ENCODE measurements at regions not wholly inside any gene's neighbourhood (a gene's known extent, or its start where the extent isn't known, plus 50 kb on each side); places are given as distances from the start of the nearest gene placed in this dataset.
"Not testable (repeated sequence)": the region's sequence is repeated elsewhere in the genome, so short reads cannot be mapped to it uniquely, and the experiment has no call there.

DNA sequence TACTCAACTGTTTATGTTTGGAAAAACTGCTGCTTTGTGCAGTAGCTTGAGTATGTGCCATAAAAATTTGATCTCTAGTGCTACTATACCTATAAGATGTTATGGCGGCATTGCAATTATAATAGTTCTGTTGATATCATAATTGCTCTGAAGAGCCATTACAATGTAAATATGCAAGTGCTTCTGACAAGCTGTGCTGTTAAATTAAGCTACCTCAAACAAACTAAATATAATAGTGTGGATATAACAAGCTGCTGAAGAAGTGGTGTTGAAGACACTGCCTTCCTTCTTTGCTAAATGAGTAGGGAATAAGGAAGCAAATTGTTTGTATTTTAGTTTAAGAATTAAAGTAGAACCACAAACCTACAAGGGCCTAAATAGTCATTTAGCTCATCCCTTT is 301.0 kb upstream of the MIS18BP1 start:
- TF ChIP-seq BACH2 (CRISPR knock-in tag; IDR thresholded peaks at IDR 0.05; ENCODE audit: borderline replicate concordance), result no peak
- TF ChIP-seq ZNF70 (CRISPR knock-in tag; IDR thresholded peaks at IDR 0.05), result no peak
- TF ChIP-seq ESRRG (CRISPR knock-in tag; IDR thresholded peaks at IDR 0.05), result no peak
- no peak for TF ChIP-seq GLIS3 (CRISPR knock-in tag; IDR thresholded peaks at IDR 0.05)
- no peak for TF ChIP-seq SNAI2 (CRISPR knock-in tag; IDR thresholded peaks at IDR 0.05)
- no peak for TF ChIP-seq RARB (CRISPR knock-in tag; IDR thresholded peaks at IDR 0.05)
- no peak for TF ChIP-seq ZNF565 (CRISPR knock-in tag; conservative IDR thresholded peaks at IDR 0.05; ENCODE audit: low read depth)
- no peak for TF ChIP-seq PATZ1 (CRISPR knock-in tag; IDR thresholded peaks at IDR 0.05; ENCODE audit: borderline replicate concordance)
- no peak for TF ChIP-seq ZFP30 (CRISPR knock-in tag; IDR thresholded peaks at IDR 0.05)
- TF ChIP-seq ZFP3 (CRISPR knock-in tag; IDR thresholded peaks at IDR 0.05), result no peak
- TF ChIP-seq ZC3H10 (CRISPR knock-in tag; IDR thresholded peaks at IDR 0.05), result no peak
- TF ChIP-seq, protein P1, sequence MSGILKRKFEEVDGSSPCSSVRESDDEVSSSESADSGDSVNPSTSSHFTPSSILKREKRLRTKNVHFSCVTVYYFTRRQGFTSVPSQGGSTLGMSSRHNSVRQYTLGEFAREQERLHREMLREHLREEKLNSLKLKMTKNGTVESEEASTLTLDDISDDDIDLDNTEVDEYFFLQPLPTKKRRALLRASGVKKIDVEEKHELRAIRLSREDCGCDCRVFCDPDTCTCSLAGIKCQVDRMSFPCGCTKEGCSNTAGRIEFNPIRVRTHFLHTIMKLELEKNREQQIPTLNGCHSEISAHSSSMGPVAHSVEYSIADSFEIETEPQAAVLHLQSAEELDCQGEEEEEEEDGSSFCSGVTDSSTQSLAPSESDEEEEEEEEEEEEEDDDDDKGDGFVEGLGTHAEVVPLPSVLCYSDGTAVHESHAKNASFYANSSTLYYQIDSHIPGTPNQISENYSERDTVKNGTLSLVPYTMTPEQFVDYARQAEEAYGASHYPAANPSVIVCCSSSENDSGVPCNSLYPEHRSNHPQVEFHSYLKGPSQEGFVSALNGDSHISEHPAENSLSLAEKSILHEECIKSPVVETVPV (CRISPR knock-in tag; IDR thresholded peaks at IDR 0.05), result no peak
- no peak for TF ChIP-seq OSR1 (CRISPR knock-in tag; IDR thresholded peaks at IDR 0.05)
- TF ChIP-seq POU6F1 (CRISPR knock-in tag; IDR thresholded peaks at IDR 0.05; ENCODE audit: borderline replicate concordance, low read depth), result no peak
- TF ChIP-seq CREB5 (CRISPR knock-in tag; IDR thresholded peaks at IDR 0.05; ENCODE audit: low read depth), result no peak
- TF ChIP-seq, protein P2, sequence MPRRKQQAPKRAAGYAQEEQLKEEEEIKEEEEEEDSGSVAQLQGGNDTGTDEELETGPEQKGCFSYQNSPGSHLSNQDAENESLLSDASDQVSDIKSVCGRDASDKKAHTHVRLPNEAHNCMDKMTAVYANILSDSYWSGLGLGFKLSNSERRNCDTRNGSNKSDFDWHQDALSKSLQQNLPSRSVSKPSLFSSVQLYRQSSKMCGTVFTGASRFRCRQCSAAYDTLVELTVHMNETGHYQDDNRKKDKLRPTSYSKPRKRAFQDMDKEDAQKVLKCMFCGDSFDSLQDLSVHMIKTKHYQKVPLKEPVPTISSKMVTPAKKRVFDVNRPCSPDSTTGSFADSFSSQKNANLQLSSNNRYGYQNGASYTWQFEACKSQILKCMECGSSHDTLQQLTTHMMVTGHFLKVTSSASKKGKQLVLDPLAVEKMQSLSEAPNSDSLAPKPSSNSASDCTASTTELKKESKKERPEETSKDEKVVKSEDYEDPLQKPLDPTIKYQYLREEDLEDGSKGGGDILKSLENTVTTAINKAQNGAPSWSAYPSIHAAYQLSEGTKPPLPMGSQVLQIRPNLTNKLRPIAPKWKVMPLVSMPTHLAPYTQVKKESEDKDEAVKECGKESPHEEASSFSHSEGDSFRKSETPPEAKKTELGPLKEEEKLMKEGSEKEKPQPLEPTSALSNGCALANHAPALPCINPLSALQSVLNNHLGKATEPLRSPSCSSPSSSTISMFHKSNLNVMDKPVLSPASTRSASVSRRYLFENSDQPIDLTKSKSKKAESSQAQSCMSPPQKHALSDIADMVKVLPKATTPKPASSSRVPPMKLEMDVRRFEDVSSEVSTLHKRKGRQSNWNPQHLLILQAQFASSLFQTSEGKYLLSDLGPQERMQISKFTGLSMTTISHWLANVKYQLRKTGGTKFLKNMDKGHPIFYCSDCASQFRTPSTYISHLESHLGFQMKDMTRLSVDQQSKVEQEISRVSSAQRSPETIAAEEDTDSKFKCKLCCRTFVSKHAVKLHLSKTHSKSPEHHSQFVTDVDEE (CRISPR knock-in tag; IDR thresholded peaks at IDR 0.05), result no peak
- no peak for TF ChIP-seq ISL1 (CRISPR knock-in tag; IDR thresholded peaks at IDR 0.05)
- no peak for TF ChIP-seq TOX (CRISPR knock-in tag; IDR thresholded peaks at IDR 0.05; ENCODE audit: borderline replicate concordance)
- no peak for ATAC-seq

- ATAC-seq, result not testable (repeated sequence)
Observed at GRCh38 chr14:45551240-45551820, 298.3 kb upstream of the MIS18BP1 start.

DNA sequence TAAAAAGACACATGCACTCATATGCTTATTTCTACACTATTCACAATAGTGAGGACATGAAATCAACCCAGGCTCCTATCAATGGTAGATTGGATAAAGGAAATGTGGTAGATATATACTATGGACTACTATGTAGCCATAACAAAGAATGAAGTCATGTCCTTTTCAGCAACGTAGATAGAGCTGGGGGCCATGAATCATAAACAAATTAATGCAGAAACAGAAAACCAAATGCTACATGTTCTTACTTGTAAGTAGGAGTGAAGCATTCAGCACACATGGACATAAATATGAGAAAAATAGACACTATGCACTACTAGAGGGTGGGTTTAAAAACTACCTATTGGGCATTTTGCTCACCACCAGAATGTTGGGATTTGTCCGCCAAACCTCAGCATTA is 278.0 kb upstream of the MIS18BP1 start:
- ATAC-seq, result no peak
- TF ChIP-seq ZFP3 (CRISPR knock-in tag; IDR thresholded peaks at IDR 0.05), result no peak
- no peak for TF ChIP-seq ZFP30 (CRISPR knock-in tag; IDR thresholded peaks at IDR 0.05)
- no peak for TF ChIP-seq TCF4 (CRISPR knock-in tag; IDR thresholded peaks at IDR 0.05; ENCODE audit: borderline replicate concordance)
- no peak for TF ChIP-seq PPARA (CRISPR knock-in tag; IDR thresholded peaks at IDR 0.05; ENCODE audit: borderline replicate concordance)
- TF ChIP-seq TOX (CRISPR knock-in tag; IDR thresholded peaks at IDR 0.05; ENCODE audit: borderline replicate concordance), result no peak
- TF ChIP-seq ZNF70 (CRISPR knock-in tag; IDR thresholded peaks at IDR 0.05), result no peak
- no peak for TF ChIP-seq ZNF8 (CRISPR knock-in tag; IDR thresholded peaks at IDR 0.05)
- TF ChIP-seq ISL1 (CRISPR knock-in tag; IDR thresholded peaks at IDR 0.05), result no peak
